ENCODE measurements at regions not wholly inside any gene's neighbourhood (a gene's known extent, or its start where the extent isn't known, plus 50 kb on each side); places are given as distances from the start of the nearest gene placed in this dataset.

GRCh38 chr1:57711326-57711725, 287.5 kb upstream of the DAB1 start:
- Histone ChIP-seq H3K9me3 (no peaks in the 10 kb centered on the region), H3K36me3 (no peaks in the 10 kb centered on the region), H3K4me3 (no peak overlapping the region), H3K4me1 (no peaks in the 10 kb centered on the region), H3K27ac (no peak overlapping the region), H3K27me3 (replicated peaks in 1 of 7) (no peaks in the 10 kb centered on the region)
- intact Hi-C loops (cut with DNase I; ENCODE audit: low total_unique reads), result no loop called here
- no peak for TF ChIP-seq POLR2A (IDR thresholded peaks at IDR 0.05)
- no peak for TF ChIP-seq CTCF (IDR thresholded peaks at IDR 0.05 in 8 of 11, conservative IDR thresholded peaks at IDR 0.05 in 3 of 11)
- TF ChIP-seq POLR2AphosphoS5 (IDR thresholded peaks at IDR 0.05), result no peak
- 68 to 83% (median 80%) methylated on average over 2 of the region's 2 CpGs for WGBS, 5 donors
- DNase-seq, result no peak

GRCh38 chr1:57707631-57708030, 283.8 kb upstream of the DAB1 start:
- intact Hi-C loops (cut with DNase I; ENCODE audit: low total_unique reads), result no loop called here
- TF ChIP-seq POLR2AphosphoS5 (IDR thresholded peaks at IDR 0.05) (no peak), POLR2A (IDR thresholded peaks at IDR 0.05) (no peak), CTCF (IDR thresholded peaks at IDR 0.05 in 8 of 11, conservative IDR thresholded peaks at IDR 0.05 in 3 of 11) (no peak)
- WGBS, 5 donors, result 87 to 100% (median 89%) methylated on average over 1 of the region's 1 CpG
- no peak overlapping the region for H3K4me3 ChIP-seq
- H3K27ac ChIP-seq, result no peak overlapping the region
- no peaks in the 10 kb centered on the region for H3K9me3 ChIP-seq
- no peaks in the 10 kb centered on the region for H3K27me3 ChIP-seq (replicated peaks in 1 of 7)
- DNase-seq, result no peak
- H3K36me3 ChIP-seq, result no peaks in the 10 kb centered on the region
- H3K4me1 ChIP-seq, result no peaks in the 10 kb centered on the region

GRCh38 chr1:57704811-57705210, 281.0 kb upstream of the DAB1 start:
- H3K36me3 ChIP-seq, result no peaks in the 10 kb centered on the region
- 52 to 94% (median 62%) methylated on average over 1 of the region's 1 CpG for WGBS, 5 donors

GRCh38 chr1:57704231-57704630, 280.4 kb upstream of the DAB1 start:
- intact Hi-C loops (cut with DNase I; ENCODE audit: low total_unique reads), result no loop called here
- no peaks in the 10 kb centered on the region for H3K4me1 ChIP-seq
- TF ChIP-seq POLR2AphosphoS5 (IDR thresholded peaks at IDR 0.05) (no peak), CTCF (IDR thresholded peaks at IDR 0.05 in 8 of 11, conservative IDR thresholded peaks at IDR 0.05 in 3 of 11) (no peak), POLR2A (IDR thresholded peaks at IDR 0.05) (no peak)

More at GRCh38 chr1:57704811-57705210, 281.0 kb upstream of the DAB1 start:
- intact Hi-C loops (cut with DNase I; ENCODE audit: low total_unique reads), result no loop called here
- Histone ChIP-seq H3K27me3 (replicated peaks in 1 of 7) (no peaks in the 10 kb centered on the region), H3K4me3 (no peak overlapping the region), H3K4me1 (no peaks in the 10 kb centered on the region), H3K9me3 (no peaks in the 10 kb centered on the region), H3K27ac (no peak overlapping the region)
- TF ChIP-seq CTCF (IDR thresholded peaks at IDR 0.05 in 8 of 11, conservative IDR thresholded peaks at IDR 0.05 in 3 of 11) (no peak), POLR2A (IDR thresholded peaks at IDR 0.05) (no peak), POLR2AphosphoS5 (IDR thresholded peaks at IDR 0.05) (no peak)
- DNase-seq, result no peak

More at GRCh38 chr1:57704231-57704630, 280.4 kb upstream of the DAB1 start:
- H3K4me3 ChIP-seq, result no peak overlapping the region
- H3K27me3 ChIP-seq (replicated peaks in 1 of 7), result no peaks in the 10 kb centered on the region
- no peak for DNase-seq
- H3K27ac ChIP-seq, result no peak overlapping the region
- H3K9me3 ChIP-seq, result no peaks in the 10 kb centered on the region
- H3K36me3 ChIP-seq, result no peaks in the 10 kb centered on the region

All from spleen (tissue), 11 donors.